Stimulated activated CD4-positive, alpha-beta T cell treated with anti-CD3 and anti-CD28 coated beads, Interleukin-2, amount 100 ng/mL, for 4 hours (primary cell): ENCODE measurements at regions not wholly inside any gene's neighbourhood (a gene's known extent, or its start where the extent isn't known, plus 50 kb on each side); places are given as distances from the start of the nearest gene placed in this dataset.
"Not testable (repeated sequence)": the region's sequence is repeated elsewhere in the genome, so short reads cannot be mapped to it uniquely, and the experiment has no call there.

Experiments
- DNase-seq: peaks from one replicate; pipeline ENCODE4 v3.0.0-alpha.2; 2020; ENCODE audit warnings: low read depth

GRCh38 chr16:17578981-17579874, 108.5 kb upstream of the XYLT1 start:
- DNase-seq = peak; percentile 31

GRCh38 chr16:17574256-17574655, 103.5 kb upstream of the XYLT1 start:
- no peak for DNase-seq

- no peak for DNase-seq
These were observed 101.4 kb upstream of the XYLT1 start for GRCh38 chr16:17572145-17572544.

- DNase-seq = no peak
These were observed 100.8 kb upstream of the XYLT1 start for GRCh38 chr16:17571499-17572093.

- DNase-seq = no peak
These were observed 97.5 kb upstream of the XYLT1 start for GRCh38 chr16:17568239-17568638.

GRCh38 chr16:17567455-17567854, 96.7 kb upstream of the XYLT1 start:
- DNase-seq = no peak

GRCh38 chr16:17566656-17567450, 96.1 kb upstream of the XYLT1 start:
- DNase-seq = no peak

GRCh38 chr16:17566075-17566474, 95.3 kb upstream of the XYLT1 start:
- no peak for DNase-seq

GRCh38 chr16:17565605-17566004, 94.8 kb upstream of the XYLT1 start:
- DNase-seq = no peak

- DNase-seq = no peak
These were observed 94.1 kb upstream of the XYLT1 start for GRCh38 chr16:17564856-17565255.

- no peak for DNase-seq
These were observed 92.7 kb upstream of the XYLT1 start for GRCh38 chr16:17563323-17564091.

- DNase-seq = no peak
These were observed 90.3 kb upstream of the XYLT1 start for GRCh38 chr16:17561056-17561455.

- DNase-seq = no peak
These were observed 89.8 kb upstream of the XYLT1 start for GRCh38 chr16:17560548-17560947.

- no peak for DNase-seq
These were observed 88.6 kb upstream of the XYLT1 start for GRCh38 chr16:17559394-17559793.

GRCh38 chr16:17557949-17558348, 87.2 kb upstream of the XYLT1 start:
- no peak for DNase-seq

GRCh38 chr16:17557480-17557879, 86.7 kb upstream of the XYLT1 start:
- DNase-seq = no peak

- no peak for DNase-seq
These were observed 85.7 kb upstream of the XYLT1 start for GRCh38 chr16:17556276-17557052.

GRCh38 chr16:17555176-17555575, 84.4 kb upstream of the XYLT1 start:
- no peak for DNase-seq

- no peak for DNase-seq
These were observed 81.6 kb upstream of the XYLT1 start for GRCh38 chr16:17552351-17552750.

- DNase-seq = not testable (repeated sequence)
These were observed 80.9 kb upstream of the XYLT1 start for GRCh38 chr16:17551682-17552081.

- DNase-seq = no peak
These were observed 78.1 kb upstream of the XYLT1 start for GRCh38 chr16:17548825-17549224.
